ENCODE measurements at regions not wholly inside any gene's neighbourhood (a gene's known extent, or its start where the extent isn't known, plus 50 kb on each side); places are given as distances from the start of the nearest gene placed in this dataset.

DNA sequence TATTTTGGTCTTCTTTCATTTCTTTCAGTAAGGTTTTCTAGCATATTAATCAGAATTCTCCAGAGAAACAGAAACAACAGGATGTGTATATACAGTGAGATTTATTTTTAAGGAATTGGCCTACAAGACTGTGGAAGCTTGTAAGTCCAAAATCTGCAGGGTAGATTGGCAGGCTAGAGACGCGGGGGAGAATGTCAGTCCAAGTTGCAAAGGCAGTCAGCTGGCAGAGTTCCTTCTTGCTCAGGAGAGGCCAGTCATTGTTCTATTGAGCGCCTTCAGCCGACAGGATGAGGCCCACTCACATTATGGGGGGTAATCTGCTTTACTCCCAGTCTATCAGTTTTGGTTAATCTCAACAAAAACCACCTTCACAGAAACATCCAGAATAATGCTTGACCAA lies 133.4 kb upstream of the UBE3A start:
- TF ChIP-seq, protein P1, sequence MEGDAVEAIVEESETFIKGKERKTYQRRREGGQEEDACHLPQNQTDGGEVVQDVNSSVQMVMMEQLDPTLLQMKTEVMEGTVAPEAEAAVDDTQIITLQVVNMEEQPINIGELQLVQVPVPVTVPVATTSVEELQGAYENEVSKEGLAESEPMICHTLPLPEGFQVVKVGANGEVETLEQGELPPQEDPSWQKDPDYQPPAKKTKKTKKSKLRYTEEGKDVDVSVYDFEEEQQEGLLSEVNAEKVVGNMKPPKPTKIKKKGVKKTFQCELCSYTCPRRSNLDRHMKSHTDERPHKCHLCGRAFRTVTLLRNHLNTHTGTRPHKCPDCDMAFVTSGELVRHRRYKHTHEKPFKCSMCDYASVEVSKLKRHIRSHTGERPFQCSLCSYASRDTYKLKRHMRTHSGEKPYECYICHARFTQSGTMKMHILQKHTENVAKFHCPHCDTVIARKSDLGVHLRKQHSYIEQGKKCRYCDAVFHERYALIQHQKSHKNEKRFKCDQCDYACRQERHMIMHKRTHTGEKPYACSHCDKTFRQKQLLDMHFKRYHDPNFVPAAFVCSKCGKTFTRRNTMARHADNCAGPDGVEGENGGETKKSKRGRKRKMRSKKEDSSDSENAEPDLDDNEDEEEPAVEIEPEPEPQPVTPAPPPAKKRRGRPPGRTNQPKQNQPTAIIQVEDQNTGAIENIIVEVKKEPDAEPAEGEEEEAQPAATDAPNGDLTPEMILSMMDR (IDR thresholded peaks at IDR 0.05): no peak
- TF ChIP-seq POLR2A (IDR thresholded peaks at IDR 0.05): no peak

Data from thyroid gland (tissue), 4 donors.